ENCODE measurements at regions not wholly inside any gene's neighbourhood (a gene's known extent, or its start where the extent isn't known, plus 50 kb on each side); places are given as distances from the start of the nearest gene placed in this dataset.

DNA sequence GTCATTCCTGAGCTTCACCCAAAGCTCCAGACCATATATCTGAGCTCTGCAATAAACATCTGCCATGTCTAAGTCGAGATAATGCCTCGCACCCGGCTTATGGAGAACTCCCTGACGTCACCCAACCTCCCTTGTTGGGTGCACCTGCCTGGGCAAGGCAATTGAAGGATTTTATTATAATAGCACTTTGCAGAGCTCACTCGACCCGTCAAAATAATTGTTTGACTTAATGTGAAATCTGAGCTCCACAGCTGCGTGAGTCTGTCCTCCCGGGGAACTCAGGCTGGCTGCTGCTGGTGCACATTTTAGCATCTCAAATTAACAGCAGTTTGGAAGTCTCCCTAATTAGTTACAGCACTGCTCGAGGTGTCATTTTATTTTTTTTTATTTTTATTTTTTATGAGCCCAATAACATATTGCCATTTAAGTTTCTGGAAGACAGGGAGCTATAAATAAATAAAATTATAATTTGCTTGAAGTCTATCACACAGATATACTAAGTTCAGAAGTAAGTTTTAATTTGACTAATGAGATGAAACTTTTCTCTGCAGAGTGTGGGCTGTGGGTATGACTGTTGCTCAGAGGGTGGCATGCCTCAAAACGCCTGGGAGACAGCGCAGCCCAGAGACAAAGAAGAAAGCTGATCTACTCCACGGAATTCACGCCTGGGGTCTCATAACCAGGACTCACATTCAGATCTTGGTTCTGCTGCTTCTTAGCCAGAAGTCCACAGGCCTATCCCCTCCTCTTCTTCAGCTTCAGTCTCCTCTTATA is 401.4 kb upstream of the C16orf82 start:
- no peak for DNase-seq
- TF ChIP-seq POLR2A (IDR thresholded peaks at IDR 0.05) (no peak), CTCF (IDR thresholded peaks at IDR 0.05) (no peak)

GRCh38 chr16:26666486-26666885 is 400.2 kb upstream of the C16orf82 start:
- no peak overlapping the region for H3K27ac ChIP-seq
- H3K4me1 ChIP-seq = no peaks in the 10 kb centered on the region
- TF ChIP-seq CTCF (IDR thresholded peaks at IDR 0.05) (no peak), POLR2A (IDR thresholded peaks at IDR 0.05) (no peak)
- DNase-seq = no peak
- H3K36me3 ChIP-seq = no peaks in the 10 kb centered on the region
- no peaks in the 10 kb centered on the region for H3K27me3 ChIP-seq
- no peaks in the 10 kb centered on the region for H3K9me3 ChIP-seq
- no peak overlapping the region for H3K4me3 ChIP-seq

More for the DNA sequence above, 401.4 kb upstream of the C16orf82 start:
- H3K9me3 ChIP-seq = no peaks in the 10 kb centered on the region
- no peak overlapping the region for H3K27ac ChIP-seq
- no peak overlapping the region for H3K4me3 ChIP-seq
- H3K4me1 ChIP-seq = no peaks in the 10 kb centered on the region
- H3K27me3 ChIP-seq = no peaks in the 10 kb centered on the region
- no peaks in the 10 kb centered on the region for H3K36me3 ChIP-seq

DNA sequence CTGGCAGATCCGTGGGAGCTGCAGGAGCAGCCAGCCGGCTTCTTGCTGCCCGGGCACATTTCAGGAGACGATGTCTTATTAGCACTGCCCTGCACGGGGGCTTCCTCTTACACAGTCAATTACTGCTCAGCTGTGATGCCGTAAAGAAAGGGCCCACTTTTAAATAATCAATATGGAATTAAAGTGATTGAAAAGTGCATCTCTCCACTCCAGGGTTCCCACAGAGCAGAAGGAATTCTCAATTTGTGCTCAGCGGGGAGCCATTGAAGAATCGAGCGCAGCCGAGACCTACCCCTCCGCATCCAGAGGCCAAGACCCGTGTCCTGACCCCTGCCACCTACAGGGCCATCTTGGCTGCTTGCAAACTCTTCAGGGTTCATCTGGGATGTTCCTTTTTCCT is 399.4 kb upstream of the C16orf82 start:
- Histone ChIP-seq H3K9me3 (no peaks in the 10 kb centered on the region), H3K4me1 (no peaks in the 10 kb centered on the region), H3K27ac (no peak overlapping the region), H3K36me3 (no peaks in the 10 kb centered on the region), H3K27me3 (no peaks in the 10 kb centered on the region), H3K4me3 (no peak overlapping the region)
- DNase-seq = no peak
- TF ChIP-seq POLR2A (IDR thresholded peaks at IDR 0.05) = no peak
- no peak for TF ChIP-seq CTCF (IDR thresholded peaks at IDR 0.05)

- no peak for DNase-seq
- Histone ChIP-seq H3K4me3 (no peak overlapping the region), H3K27ac (no peak overlapping the region), H3K9me3 (no peaks in the 10 kb centered on the region), H3K4me1 (no peaks in the 10 kb centered on the region), H3K27me3 (no peaks in the 10 kb centered on the region), H3K36me3 (no peaks in the 10 kb centered on the region)
- TF ChIP-seq CTCF (IDR thresholded peaks at IDR 0.05) = no peak
- TF ChIP-seq POLR2A (IDR thresholded peaks at IDR 0.05) = no peak
These were observed 398.7 kb upstream of the C16orf82 start for GRCh38 chr16:26668026-26668425.

GRCh38 chr16:26672206-26672605 is 394.5 kb upstream of the C16orf82 start:
- Histone ChIP-seq H3K9me3 (no peaks in the 10 kb centered on the region), H3K27ac (no peak overlapping the region), H3K27me3 (no peaks in the 10 kb centered on the region), H3K4me3 (no peak overlapping the region), H3K4me1 (no peaks in the 10 kb centered on the region), H3K36me3 (no peaks in the 10 kb centered on the region)
- no peak for DNase-seq
- TF ChIP-seq POLR2A (IDR thresholded peaks at IDR 0.05) (no peak), CTCF (IDR thresholded peaks at IDR 0.05) (no peak)
